Right lobe of liver (tissue), 6 donors: ENCODE measurements at regions not wholly inside any gene's neighbourhood (a gene's known extent, or its start where the extent isn't known, plus 50 kb on each side); places are given as distances from the start of the nearest gene placed in this dataset.

ENCODE experiments used
- ATAC-seq, 4 donors: fragments of 200-7000 bp; cut with Tn5 transposase; one replicate each; pipeline ENCODE4 v1.9.1; 2020; ENCODE audit warnings: mild to moderate bottlenecking in 4 of 4, moderate library complexity in 4 of 4
- DNase-seq, 3 donors: peaks; one replicate each; pipeline ENCODE4 v3.0.0-alpha.2; 2020
- H3K27ac ChIP-seq, 3 donors: fragments of 200-600 bp; one replicate each; pipeline ENCODE4 v1.8.0; 2022
- H3K27me3 ChIP-seq, 2 donors: fragments of 200-600 bp; one replicate each; pipeline ENCODE4 v1.8.0; 2022
- H3K36me3 ChIP-seq, 4 donors: fragments of 200-600 bp; sonication (generic) in 1 of 4; one replicate each; pipeline versions ENCODE4 v1.5.1 to v1.8.0; 2017 to 2022; ENCODE audit warnings: control low read depth in 1 of 4
- H3K4me1 ChIP-seq, 4 donors: fragments of 200-600 bp; sonication (generic) in 1 of 4; one replicate each; pipeline versions ENCODE4 v1.5.1 to v1.8.0; 2017 to 2022; ENCODE audit warnings: control low read depth in 1 of 4
- H3K4me3 ChIP-seq, 3 donors: fragments of 200-600 bp; one replicate each; pipeline ENCODE4 v1.8.0; 2022
- H3K9me3 ChIP-seq, 4 donors: fragments of 200-600 bp; sonication (generic) in 1 of 4; one replicate each; pipeline versions ENCODE4 v1.5.1 to v1.8.0; 2017 to 2022; ENCODE audit warnings: control low read depth in 1 of 4
- CTCF ChIP-seq, 4 donors: fragments of 200-600 bp in 3 of 4; fragments of 450-650 bp in 1 of 4; IDR thresholded peaks; one replicate each; pipeline versions ENCODE4 v1.5.1 to v1.8.0; 2016 to 2022; ENCODE audit warnings: antibody characterized with exemption in 4 of 4, mild to moderate bottlenecking in 2 of 4
- POLR2A ChIP-seq: fragments of 450-650 bp; IDR thresholded peaks from one replicate; pipeline ENCODE4 v1.6.1; 2017; ENCODE audit warnings: antibody characterized with exemption, mild to moderate bottlenecking
- WGBS: methylation state at CpG from one replicate; pipeline ENCODE4 v1.1.6; 2018; ENCODE audit warnings: low coverage, low lambda C conversion rate; ENCODE audit not compliant: insufficient coverage; ENCODE audit errors: missing lambda C conversion rate; 5-methylcytosine and 5-hydroxymethylcytosine counted together
- intact Hi-C, 2 donors: fragments of 100-400 bp; cut with DNase I; formaldehyde crosslinking; loops; one replicate each; pipeline versions ENCODE4 v1.11.2 to v1.14.1; 2022
- donor health status: DM: no; HTN: yes; CAD: no.
- donor health status: DM: no; HTN: no; CAD: no.
- donor health status: DM: no; HTN: no; CAD: no.
- donor health status: DM: no; HTN: yes; CAD: no.
- donor health status: DM: no; HTN: yes; CAD: no.

- Histone ChIP-seq H3K36me3 (no peaks in the 10 kb centered on the region), H3K4me3 (no peak overlapping the region), H3K27me3 (no peaks in the 10 kb centered on the region), H3K27ac (no peak overlapping the region), H3K9me3 (no peaks in the 10 kb centered on the region), H3K4me1 (no peaks in the 10 kb centered on the region)
- ATAC-seq (no peak), DNase-seq (no peak)
- WGBS: 85% methylated on average over 5 of the region's 8 CpGs
- TF ChIP-seq CTCF (IDR thresholded peaks at IDR 0.05) (no peak), POLR2A (no peak)
- intact Hi-C loops: no loop called here
Measured at GRCh38 chr4:26140150-26140898, 180.5 kb upstream of the RBPJ start.

GRCh38 chr4:26141051-26141721, 179.6 kb upstream of the RBPJ start:
- no peak for TF ChIP-seq CTCF (IDR thresholded peaks at IDR 0.05)
- 84% methylated on average over 6 of the region's 8 CpGs for WGBS
- Histone ChIP-seq H3K27me3 (no peaks in the 10 kb centered on the region), H3K4me1 (no peaks in the 10 kb centered on the region), H3K27ac (no peak overlapping the region), H3K36me3 (no peaks in the 10 kb centered on the region), H3K4me3 (no peak overlapping the region), H3K9me3 (no peaks in the 10 kb centered on the region)
- ATAC-seq (peak; percentile 30 to 73 (median 48)), DNase-seq (peak in 1 of 3 donors; percentile 21)
- intact Hi-C loops: no loop called here

- DNase-seq (no peak), ATAC-seq (peak; percentile 58 to 72 (median 70))
- Histone ChIP-seq H3K9me3 (no peaks in the 10 kb centered on the region), H3K36me3 (no peaks in the 10 kb centered on the region), H3K4me3 (no peak overlapping the region), H3K27ac (no peak overlapping the region), H3K4me1 (no peaks in the 10 kb centered on the region), H3K27me3 (no peaks in the 10 kb centered on the region)
- WGBS: 63% methylated on average over 8 of the region's 8 CpGs
- intact Hi-C loops: no loop called here
- no peak for TF ChIP-seq CTCF (IDR thresholded peaks at IDR 0.05)
- no peak for TF ChIP-seq POLR2A
Measured at GRCh38 chr4:26141911-26142638, 178.7 kb upstream of the RBPJ start.

- Histone ChIP-seq H3K27ac (no peak overlapping the region), H3K4me3 (no peak overlapping the region), H3K4me1 (no peaks in the 10 kb centered on the region), H3K36me3 (no peaks in the 10 kb centered on the region), H3K9me3 (no peaks in the 10 kb centered on the region), H3K27me3 (no peaks in the 10 kb centered on the region)
- intact Hi-C loops: no loop called here
- ATAC-seq: no peak
- TF ChIP-seq POLR2A: no peak
- TF ChIP-seq CTCF (IDR thresholded peaks at IDR 0.05): no peak
- 12% methylated on average over 2 of the region's 2 CpGs for WGBS
- no peak for DNase-seq
Measured at GRCh38 chr4:26144526-26145155, 176.2 kb upstream of the RBPJ start.
